Non-pigmented ciliary epithelial cell (primary cell): ENCODE measurements at regions not wholly inside any gene's neighbourhood (a gene's known extent, or its start where the extent isn't known, plus 50 kb on each side); places are given as distances from the start of the nearest gene placed in this dataset.
"Not testable (repeated sequence)": the region's sequence is repeated elsewhere in the genome, so short reads cannot be mapped to it uniquely, and the experiment has no call there.

Source experiments
- DNase-seq: peaks from one replicate; pipeline ENCODE4 v3.0.0-alpha.2; 2010; ENCODE audit warnings: low read depth

GRCh38 chr6:43884652-43885022, 114.6 kb downstream of the VEGFA start:
- DNase-seq, result no peak

- no peak for DNase-seq
These were observed 114.0 kb downstream of the VEGFA start for GRCh38 chr6:43883847-43884651.

DNA sequence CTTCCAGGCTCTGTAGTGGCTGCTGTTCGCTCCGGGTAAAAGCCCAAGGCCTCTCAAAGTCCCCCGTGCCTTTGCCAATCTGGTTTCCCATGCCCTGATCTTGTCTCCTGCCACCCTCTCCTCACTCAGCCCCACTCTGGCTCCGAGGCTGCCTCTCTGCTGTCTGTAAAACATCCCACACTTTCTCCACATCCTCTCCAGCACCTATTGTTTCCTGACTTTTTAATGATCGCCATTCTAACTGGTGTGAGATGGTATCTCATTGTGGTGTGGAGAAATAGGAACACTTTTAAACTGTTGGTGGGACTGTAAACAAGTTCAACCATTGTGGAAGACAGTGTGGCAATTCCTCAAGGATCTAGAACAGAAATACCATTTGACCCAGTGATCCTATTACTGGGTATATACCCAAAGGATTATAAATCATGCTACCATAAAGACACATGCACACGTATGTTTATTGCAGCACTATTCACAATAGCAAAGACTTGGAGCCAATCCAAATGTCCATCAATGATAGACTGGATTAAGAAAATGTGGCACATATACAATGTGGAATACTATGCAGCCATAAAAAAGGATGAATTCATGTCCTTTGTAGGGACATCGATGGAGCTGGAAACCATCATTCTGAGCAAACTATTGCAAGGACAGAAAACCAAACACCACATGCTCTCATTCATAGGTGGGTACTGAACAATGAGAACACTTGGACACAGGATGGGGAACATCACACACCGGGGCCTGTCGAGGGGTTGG, 112.9 kb downstream of the VEGFA start:
- not testable (repeated sequence) for DNase-seq

DNA sequence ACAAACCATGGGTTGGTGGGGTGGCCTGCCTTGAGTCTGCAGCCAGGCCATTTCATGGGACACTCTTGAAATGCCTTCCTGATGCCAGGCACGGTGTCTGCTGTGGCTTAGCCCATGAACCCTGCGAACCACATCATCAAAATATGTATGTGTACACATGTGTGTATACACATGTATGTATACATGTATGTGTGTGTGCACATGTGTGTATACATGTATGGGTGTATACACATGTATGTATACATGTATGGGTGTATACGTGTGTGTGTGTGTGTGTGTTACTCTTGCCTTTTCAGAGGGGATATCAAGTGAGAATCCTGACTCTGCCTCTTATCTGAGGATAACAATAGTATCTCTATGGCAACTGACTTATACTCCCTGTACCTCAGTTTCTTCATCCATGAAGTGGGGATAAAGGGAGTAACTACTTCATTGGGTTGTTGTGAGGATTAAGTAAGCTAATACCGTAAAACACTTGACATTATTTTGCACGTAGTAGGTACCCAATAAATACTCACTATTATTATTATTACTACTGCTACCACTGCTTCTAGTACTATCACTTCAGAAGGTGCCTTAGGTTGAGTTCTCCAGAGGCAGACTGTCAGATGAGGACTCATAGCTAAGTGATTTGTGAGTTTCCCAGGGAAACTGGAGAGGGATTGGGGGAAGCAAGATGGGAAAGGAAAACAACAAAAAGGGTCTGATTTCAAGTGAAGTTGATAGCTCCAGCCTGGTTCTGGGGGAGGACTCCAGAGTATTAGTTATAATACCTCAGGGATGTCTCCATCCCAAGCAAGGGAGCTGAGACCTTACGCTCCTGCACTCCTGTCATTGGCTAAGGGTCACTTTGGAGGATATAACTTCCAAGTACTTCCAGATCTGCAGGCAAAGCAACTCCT, 110.5 kb downstream of the VEGFA start:
- no peak for DNase-seq

DNA sequence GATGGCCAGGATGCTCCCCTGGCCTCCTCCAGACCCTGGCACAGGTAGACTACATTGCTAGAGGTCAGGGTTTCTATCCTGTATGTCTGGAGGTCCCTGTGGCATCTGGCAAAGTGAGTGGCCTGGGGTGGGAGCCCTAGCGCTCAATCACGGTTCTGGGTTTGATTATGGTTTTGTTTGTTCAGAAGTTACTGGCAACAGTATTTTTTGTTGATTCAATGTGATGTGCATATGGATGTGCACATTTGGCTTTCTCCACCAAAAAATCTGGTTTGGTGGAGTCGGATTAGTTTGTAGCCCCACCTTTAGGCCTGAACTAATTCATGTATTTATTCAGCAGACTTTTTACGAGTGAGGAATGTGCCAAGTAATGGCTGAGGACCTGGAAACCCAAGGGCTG, 109.7 kb downstream of the VEGFA start:
- DNase-seq, result no peak

- DNase-seq, result no peak
These were observed 108.9 kb downstream of the VEGFA start for GRCh38 chr6:43878823-43879495.

DNA sequence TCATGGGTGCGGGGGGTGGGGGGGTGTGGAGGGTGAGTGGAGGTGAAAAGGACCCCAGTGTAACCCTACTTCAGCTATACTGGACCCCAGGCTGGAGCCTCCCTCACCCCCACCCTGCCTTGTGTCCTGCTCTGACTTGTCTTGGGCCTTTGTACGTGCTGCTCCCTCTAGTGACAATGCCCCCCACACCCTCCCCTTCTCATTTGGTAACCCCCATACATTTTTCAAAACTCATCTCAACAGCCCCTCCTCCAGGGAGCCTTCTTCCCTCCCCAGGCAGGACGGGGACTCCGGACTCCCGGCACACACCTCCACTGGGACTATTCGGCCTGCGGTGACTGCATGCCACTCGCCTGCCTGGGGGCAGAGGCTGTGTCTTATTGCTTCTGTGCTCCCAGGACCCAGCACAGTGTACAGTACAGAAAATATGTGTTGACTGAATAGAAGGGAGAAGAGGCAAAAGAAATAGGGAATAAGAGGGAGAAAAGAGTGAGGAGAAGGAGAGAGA, 108.2 kb downstream of the VEGFA start:
- DNase-seq, result no peak

DNA sequence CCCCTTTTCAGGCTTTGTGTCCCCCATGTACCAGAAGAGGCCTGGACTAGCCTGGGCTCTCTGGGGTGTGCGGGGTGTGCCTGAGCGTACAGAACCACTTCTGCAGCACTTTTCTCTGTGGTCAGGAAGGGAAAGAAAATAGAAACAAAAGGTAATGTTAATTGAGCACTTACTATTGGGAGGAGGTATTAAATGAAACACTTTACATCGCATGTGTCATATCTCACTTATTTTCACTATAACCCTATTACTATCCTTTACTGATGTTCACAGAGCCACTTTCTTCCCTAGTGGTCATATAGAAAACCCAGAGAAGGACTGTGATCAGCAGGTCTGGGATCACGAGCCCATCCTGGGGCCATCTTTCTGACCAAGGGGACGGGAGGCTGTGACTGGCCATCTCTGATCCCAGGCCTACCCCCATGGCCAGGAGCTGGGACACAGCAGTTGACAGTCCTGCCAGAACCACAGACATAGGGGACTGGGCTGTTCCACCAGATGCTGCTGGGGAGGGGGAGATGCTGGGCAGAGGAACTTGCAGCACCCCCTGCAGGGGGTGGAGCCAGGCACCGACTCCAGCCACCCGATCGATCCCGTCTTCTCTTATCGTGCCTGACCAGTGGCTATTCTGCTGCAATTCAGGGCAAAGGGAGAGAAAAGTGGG, 107.6 kb downstream of the VEGFA start:
- DNase-seq, result no peak

GRCh38 chr6:43877036-43877435, 107.0 kb downstream of the VEGFA start:
- DNase-seq, result no peak

- DNase-seq, result no peak
These were observed 106.6 kb downstream of the VEGFA start for GRCh38 chr6:43876602-43877001.

- DNase-seq, result no peak
These were observed 106.0 kb downstream of the VEGFA start for GRCh38 chr6:43875849-43876572.

DNA sequence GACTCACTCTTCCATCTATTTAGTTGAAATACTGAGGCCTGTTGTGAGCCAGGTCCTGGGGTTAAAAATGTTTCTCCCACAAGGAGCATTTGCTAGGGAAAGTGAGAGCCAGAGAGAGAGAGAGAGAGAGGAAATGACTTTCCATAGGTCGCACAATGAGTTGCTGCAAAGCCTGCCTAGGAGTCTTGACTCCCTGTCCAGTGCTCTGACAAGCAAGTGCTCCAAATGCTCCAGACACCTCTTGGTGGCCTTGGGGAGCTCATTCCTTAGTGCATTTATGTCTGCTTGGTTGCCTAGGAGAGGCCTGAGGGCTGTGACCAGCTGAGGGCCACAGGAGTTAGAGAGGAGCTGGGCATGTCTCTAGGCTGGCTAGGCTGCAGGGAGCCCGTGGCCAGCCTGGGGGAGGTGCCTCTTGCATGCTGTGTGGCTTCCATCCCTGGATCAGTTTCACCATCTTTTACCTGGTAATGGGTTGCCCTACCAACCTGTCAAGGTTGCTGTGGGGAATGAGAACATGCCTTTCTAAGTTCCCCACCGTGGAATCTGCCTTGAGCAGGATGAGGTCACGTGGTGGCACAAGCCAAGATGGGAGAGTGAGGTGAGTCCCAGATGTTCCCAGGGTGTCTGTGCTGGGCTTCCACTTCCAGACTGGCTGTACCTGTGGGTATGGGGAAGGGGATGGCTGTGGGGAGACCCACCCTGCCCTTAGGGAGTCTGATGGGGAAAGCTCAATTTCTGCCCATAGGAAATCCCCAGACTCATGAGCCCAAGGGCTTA, 105.0 kb downstream of the VEGFA start:
- no peak for DNase-seq

DNA sequence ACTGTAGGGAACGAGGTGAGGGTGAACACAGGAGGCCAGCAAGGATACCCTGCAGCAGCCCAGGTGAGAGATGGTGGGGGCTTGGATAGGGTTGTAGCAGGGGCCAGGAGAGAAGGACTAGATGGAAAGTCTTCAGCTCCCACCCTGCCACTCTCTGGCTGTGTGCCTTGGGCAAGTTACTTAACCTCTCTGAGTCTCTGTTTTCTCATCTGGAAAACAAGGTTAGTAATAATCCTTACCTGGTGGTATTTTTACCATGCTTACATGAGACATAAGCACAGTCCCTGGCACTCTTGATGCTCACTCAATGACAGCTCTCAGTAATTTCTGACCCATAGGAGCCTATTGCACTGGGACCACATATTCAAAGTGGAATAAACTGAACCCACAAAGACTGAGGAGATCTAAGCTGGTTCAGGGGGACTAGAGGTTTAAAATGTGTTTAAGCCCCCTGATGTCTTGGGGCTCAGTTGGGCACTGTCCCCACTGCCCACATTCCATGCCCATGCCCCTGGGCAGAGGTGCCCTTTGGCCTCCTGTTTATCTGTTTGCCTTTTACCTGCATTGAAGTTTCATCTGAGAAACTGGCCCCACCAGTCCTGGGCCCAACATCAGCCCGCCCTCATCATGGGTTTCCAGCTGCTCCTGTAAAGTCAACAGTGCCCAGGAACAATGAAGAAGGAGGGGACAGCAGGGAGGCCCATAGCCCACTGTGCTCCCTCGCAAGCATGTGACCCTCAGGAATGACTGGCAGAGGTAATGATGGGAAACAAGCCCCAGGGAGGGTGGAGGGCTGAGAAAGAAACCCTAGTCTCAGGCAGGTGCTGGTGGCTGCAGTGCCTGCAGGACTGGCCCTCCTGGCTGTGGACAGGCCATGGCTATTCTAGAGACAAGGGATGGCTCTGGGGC, 104.0 kb downstream of the VEGFA start:
- no peak for DNase-seq

DNA sequence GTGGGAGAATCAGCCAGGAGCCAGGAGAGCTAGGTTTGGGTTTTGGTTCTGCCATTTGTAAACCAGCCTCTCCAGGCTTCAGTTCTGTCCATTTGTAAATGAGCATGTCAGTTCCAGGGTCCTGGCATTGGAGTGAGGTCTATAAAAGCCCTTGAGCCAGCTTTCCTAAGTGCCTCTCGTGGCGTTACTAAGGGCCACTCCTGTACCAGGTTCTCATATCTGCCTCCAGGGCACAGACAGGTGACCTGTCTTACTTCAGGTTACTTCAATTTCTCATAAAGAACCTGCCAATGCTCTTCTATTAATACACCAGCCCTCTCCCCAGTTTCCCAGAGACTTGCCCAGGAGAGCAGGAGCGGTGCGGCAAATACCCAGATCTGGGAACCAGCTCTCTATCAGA, 101.9 kb downstream of the VEGFA start:
- DNase-seq, result no peak

GRCh38 chr6:43871284-43871683, 101.3 kb downstream of the VEGFA start:
- DNase-seq, result no peak

GRCh38 chr6:43870660-43871061, 100.7 kb downstream of the VEGFA start:
- no peak for DNase-seq

GRCh38 chr6:43869792-43870659, 100.0 kb downstream of the VEGFA start:
- DNase-seq, result no peak
